Frontal cortex (tissue), 3 donors: ENCODE measurements at regions not wholly inside any gene's neighbourhood (a gene's known extent, or its start where the extent isn't known, plus 50 kb on each side); places are given as distances from the start of the nearest gene placed in this dataset.
A peak's percentile ranks its signal among the peaks of the same experiment; 100 is the strongest.

Experiments
- DNase-seq, 2 donors: peaks; one replicate each; pipeline ENCODE4 v3.0.0; 2012; ENCODE audit warnings: low spot score in 2 of 2
- FAIRE-seq: peaks from 2 replicates; lab custom pipeline; 2012; peaks lifted over from hg19 to GRCh38; lab: Jason Lieb, UNC
- donor health status: control.
- donor health status: control.
- donor health status: control.

DNA sequence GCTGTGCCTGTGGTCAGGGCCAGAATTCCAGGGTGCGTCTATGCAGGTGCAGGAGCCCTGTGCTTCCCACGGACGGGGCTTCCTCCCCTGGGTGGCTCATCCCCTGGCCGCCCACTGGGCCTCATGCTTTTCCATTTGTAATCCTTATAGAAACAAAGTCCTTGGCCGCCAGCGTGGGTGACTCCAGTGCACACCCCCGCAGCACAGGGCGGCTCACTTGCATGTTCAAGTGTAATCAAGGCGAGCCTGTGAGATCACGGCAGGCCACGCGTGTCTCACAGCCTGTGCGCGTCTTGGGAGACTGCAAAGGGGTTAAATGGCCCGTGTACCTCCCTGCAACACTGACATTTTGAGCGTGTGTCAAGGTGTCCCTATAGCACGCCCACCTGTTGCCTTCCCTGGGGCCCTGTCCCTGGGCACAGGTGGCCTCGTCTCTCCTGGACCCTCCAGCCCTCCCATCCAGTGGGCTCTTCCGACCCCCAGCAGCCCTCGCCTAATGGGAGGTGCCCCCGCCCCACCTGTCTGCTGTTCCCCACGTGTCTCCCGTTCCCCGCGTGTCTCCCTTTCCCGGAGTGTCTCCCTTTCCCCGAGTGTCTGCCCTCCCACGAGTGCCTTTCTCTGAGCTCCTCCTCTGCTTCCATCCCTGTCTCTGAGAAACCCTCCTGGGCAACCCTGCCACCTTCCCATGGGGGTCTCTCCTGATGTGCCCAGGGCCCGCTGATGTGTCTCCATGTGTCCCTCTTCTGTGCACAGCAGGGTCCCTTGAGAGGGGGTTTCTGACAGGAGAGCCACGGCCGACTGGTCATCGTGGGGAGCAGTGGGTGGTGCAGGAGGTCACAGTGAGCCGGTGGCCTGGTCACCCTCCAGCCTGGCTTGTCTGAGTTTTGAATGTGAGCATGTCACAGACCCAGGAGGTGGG, 1215.3 kb downstream of the BRD1 start:
- FAIRE-seq (no peak), DNase-seq (no peak)

DNA sequence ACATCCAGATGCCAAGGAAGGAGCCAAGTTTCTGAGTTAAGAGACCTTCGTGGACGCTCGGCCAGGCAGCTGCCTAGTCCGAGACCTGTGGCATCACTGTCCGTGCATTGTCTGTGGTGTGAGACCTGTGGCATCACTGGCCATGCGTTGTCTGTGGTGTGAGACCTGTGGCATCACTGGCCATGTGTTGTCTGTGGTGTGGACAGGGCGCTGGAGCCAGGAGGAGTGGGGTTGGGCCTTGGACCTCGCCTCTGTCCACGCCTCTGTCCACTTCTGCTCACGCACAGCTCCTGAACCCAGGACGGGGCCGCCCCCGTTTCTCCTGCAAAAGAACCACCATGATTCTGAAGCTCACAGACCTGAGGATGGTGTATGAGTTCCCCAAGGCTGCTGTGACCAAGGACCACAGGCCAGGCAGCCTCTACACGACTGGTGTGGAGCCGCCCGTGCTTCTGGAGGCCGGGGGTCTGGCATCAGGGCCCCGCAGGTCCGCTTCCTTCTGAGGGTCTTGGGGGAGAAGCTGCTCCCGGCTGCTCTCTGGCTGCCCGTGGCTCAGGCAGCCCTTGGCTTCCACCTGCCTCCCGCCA, 1218.3 kb downstream of the BRD1 start:
- FAIRE-seq = no peak
- DNase-seq = no peak

GRCh38 chr22:48607901-48608662, 1219.6 kb downstream of the BRD1 start:
- DNase-seq (no peak), FAIRE-seq (no peak)

- DNase-seq = no peak
- no peak for FAIRE-seq
Measured at GRCh38 chr22:48606684-48607307, 1220.9 kb downstream of the BRD1 start.

DNA sequence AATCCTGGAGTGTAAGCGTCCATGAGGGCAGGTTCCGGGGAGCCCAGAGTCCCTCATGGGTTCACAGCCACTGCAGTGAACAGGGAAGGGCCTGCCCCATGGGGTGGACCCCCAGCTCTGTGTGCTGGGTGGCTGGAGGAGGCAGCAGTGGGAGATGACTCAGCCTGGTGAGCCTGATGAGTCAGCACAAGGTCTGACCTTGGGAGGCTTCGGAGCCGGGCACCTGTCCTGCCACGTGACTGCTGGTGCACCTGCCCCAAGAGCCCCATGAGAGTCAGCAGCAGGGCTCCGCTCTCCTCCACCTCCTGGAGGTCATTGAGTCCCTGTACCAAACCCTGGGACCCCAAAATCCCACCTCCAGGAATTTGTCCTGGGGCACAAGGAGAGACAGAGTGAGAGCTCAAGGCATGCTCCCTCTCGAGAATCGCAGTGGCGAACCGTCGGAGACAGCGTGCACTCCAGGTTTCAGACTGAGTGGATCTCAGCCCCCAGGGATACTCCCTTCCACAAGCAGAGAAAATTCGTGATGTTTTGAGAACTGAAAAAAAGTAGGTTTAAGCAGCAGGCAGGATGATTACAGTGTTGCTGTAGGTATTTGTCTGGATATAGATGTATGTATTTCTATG, 1221.7 kb downstream of the BRD1 start:
- DNase-seq (no peak), FAIRE-seq (no peak)

GRCh38 chr22:48605125-48605524, 1222.5 kb downstream of the BRD1 start:
- FAIRE-seq (no peak), DNase-seq (no peak)

DNA sequence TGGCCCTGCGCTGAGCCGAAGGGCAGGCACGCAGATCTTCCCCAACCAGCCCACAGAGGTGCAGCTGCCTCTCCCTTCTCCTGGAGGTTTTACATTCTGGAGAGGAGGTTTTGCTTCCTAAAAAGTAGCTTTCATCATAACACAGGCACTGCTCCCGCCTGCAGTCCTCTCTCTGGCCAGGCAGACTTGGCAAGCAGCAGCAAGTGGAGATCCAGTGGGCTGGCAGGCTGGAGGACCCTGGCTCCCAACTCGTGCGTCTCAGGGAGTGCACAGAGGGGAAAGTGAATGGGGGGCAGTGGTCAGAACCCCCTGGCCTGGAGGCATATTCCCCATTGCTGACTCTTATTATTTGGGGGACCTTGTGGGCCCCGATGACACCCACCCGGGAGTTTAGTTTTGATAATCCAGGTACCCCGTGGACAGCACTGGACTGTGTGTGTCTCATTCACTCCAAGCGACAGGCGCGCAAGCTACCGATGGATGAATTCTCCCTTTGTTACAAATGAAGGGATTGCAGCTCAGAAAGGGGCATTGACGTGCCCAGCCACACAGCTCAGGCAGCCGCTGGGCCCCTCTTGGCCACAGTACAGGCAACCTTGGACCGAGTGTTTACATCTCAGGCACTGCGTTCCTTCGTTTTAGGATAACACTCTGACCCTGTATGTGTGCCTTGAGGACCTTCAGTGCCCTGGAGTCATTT, 1223.9 kb downstream of the BRD1 start:
- FAIRE-seq (no peak), DNase-seq (peak in 1 of 2 donors; percentile 60)

- FAIRE-seq = no peak
Measured at GRCh38 chr22:48602805-48603518, 1224.7 kb downstream of the BRD1 start.

DNA sequence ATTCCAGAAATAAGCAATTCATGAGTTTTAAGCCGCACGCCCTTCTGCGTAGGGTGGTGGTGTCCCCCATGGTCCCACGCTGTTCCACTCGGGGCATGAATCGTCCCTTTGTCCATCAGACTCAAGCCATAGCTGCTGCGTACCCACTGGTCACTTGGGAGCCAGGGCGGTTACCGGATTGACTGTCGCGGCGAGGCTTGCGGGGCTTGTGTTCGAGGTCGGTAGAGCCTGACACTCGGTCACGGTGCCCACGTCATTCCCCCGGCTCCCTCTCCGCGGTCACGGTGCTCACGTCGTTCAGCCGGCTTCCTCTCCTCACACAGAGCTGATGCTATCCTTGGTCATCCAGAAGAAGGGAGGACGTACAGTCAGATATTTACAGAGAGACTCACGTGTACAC, 1227.0 kb downstream of the BRD1 start:
- FAIRE-seq (no peak), DNase-seq (no peak)

More at GRCh38 chr22:48602805-48603518, 1224.7 kb downstream of the BRD1 start:
- DNase-seq = peak in 1 of 2 donors; percentile 66

- DNase-seq (no peak), FAIRE-seq (no peak)
Measured at GRCh38 chr22:48600171-48600570, 1227.5 kb downstream of the BRD1 start.

DNA sequence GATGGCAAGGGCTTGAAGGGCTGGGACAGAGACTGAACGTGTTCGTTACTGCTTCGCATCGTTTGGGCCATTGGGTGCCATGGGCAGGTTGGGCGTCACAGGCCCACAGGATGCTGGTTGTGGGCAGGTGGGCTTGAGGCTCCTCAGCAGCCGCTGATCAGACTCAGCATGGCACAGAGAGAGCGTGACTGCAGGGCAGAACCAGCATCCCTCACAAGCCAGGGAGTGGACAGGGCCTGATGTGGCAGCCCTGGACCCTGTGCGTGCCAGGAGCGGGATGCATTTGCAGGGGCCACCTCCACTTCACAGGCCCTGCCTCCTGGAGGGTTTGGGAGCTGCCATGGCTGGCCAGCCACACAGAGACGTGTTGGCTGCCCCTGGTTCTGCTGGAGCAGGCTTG, 1228.3 kb downstream of the BRD1 start:
- DNase-seq = no peak
- FAIRE-seq = no peak

GRCh38 chr22:48596111-48596850, 1231.4 kb downstream of the BRD1 start:
- FAIRE-seq = no peak
- DNase-seq = no peak

DNA sequence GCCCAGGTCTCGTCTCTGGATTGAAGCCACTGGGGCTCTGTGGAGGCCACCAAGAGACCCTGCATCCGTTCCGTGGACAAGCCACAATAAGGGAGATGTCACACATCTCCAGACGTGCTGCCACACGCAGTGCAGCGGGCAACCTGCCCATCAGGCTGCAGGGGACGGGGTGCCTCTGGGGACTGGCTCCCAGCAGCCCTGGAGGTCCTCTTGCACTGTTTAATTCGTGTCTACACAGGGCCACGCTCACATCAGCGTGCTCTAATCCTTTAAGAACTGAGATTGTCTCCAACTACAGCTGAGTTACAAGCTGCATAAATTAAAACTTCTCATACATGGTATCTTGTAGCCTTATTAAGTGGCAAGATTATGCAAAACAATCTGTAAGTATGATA, 1232.2 kb downstream of the BRD1 start:
- DNase-seq = no peak

GRCh38 chr22:48594757-48595510, 1232.7 kb downstream of the BRD1 start:
- DNase-seq (no peak), FAIRE-seq (no peak)

More for the DNA sequence above, 1232.2 kb downstream of the BRD1 start:
- no peak for FAIRE-seq

GRCh38 chr22:48594016-48594756, 1233.5 kb downstream of the BRD1 start:
- DNase-seq = no peak
- no peak for FAIRE-seq

DNA sequence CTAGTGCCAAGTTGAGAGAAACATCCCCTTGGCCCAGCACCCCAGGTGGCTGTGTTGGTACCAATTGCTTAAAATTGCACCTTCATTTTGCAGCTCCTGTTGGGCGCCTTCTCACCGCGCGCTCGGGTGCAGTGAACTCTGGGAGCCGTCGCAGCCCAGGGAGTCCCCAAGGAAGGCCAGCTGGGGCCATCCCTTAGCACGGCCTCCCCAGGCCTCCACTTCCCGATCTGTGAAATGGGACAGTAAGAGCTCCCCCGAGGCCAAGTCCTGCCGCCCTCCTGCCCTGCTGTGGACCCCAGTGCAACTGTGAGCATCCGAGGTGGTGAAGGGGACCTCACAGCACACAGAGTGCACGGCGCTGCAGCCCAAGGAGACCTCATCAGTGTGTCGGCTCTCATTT, 1234.1 kb downstream of the BRD1 start:
- no peak for FAIRE-seq
- DNase-seq = no peak
